HG03103 (cell line): ENCODE measurements at regions not wholly inside any gene's neighbourhood (a gene's known extent, or its start where the extent isn't known, plus 50 kb on each side); places are given as distances from the start of the nearest gene placed in this dataset.

Experiments
- ATAC-seq: cut with Tn5 transposase; IDR thresholded peaks from one replicate; pipeline ENCODE4 v1.9.1; 2021; ENCODE audit warnings: low read depth; ENCODE audit not compliant: unreplicated experiment

GRCh38 chr5:168214886-168215285, 76.6 kb upstream of the WWC1 start:
- no peak for ATAC-seq

- no peak for ATAC-seq
Measured at GRCh38 chr5:168215646-168216045, 75.8 kb upstream of the WWC1 start.

GRCh38 chr5:168216989-168217388, 74.5 kb upstream of the WWC1 start:
- ATAC-seq = no peak

- no peak for ATAC-seq
Measured at GRCh38 chr5:168217497-168217896, 73.9 kb upstream of the WWC1 start.

- ATAC-seq = no peak
Measured at GRCh38 chr5:168218746-168219145, 72.7 kb upstream of the WWC1 start.

- ATAC-seq = peak; percentile 78
Measured at GRCh38 chr5:168219515-168220410, 71.7 kb upstream of the WWC1 start.

GRCh38 chr5:168224085-168224484, 67.4 kb upstream of the WWC1 start:
- ATAC-seq = no peak

GRCh38 chr5:168226012-168226411, 65.4 kb upstream of the WWC1 start:
- ATAC-seq = no peak

GRCh38 chr5:168227001-168227400, 64.4 kb upstream of the WWC1 start:
- ATAC-seq = no peak

GRCh38 chr5:168227973-168228615, 63.4 kb upstream of the WWC1 start:
- peak; percentile 100 for ATAC-seq

GRCh38 chr5:168228668-168229067, 62.8 kb upstream of the WWC1 start:
- no peak for ATAC-seq

- no peak for ATAC-seq
Measured at GRCh38 chr5:168234133-168234532, 57.3 kb upstream of the WWC1 start.

GRCh38 chr5:168238463-168238862, 53.0 kb upstream of the WWC1 start:
- ATAC-seq = no peak

- no peak for ATAC-seq
Measured at GRCh38 chr5:168239325-168239724, 52.1 kb upstream of the WWC1 start.
